Kidney (tissue), 13 donors: ENCODE measurements at regions not wholly inside any gene's neighbourhood (a gene's known extent, or its start where the extent isn't known, plus 50 kb on each side); places are given as distances from the start of the nearest gene placed in this dataset.
"Not testable (repeated sequence)": the region's sequence is repeated elsewhere in the genome, so short reads cannot be mapped to it uniquely, and the experiment has no call there.

Experiments used
- DNase-seq, 5 donors: peaks; one replicate each; pipeline ENCODE4 v3.0.0-alpha.2; 2013 to 2020
- FAIRE-seq: peaks from 2 replicates; lab custom pipeline; 2012; peaks lifted over from hg19 to GRCh38; lab: Jason Lieb, UNC
- H3K27ac ChIP-seq, 2 donors: one replicate each; pipeline ENCODE4 v1.7.0; 2013; ENCODE audit warnings: low read depth in 2 of 2, low read length in 2 of 2, inconsistent platforms in 1 of 2
- H3K27me3 ChIP-seq: one replicate; pipeline ENCODE4 v1.7.1; 2013; ENCODE audit warnings: low read length, inconsistent platforms; ENCODE audit not compliant: control insufficient read depth, insufficient read depth
- H3K36me3 ChIP-seq, 3 donors: one replicate each; pipeline versions ENCODE4 v1.7.0 to v1.7.1; 2013; ENCODE audit warnings: low read length in 3 of 3, control low read depth in 1 of 3, inconsistent platforms in 1 of 3; ENCODE audit not compliant: insufficient read depth in 3 of 3, control insufficient read depth in 2 of 3
- H3K4me1 ChIP-seq, 3 donors: one replicate each; pipeline versions ENCODE4 v1.7.0 to v1.7.1; 2013; ENCODE audit warnings: low read length in 3 of 3, inconsistent platforms in 1 of 3, low read depth in 1 of 3; ENCODE audit not compliant: control insufficient read depth in 2 of 3, insufficient read depth in 2 of 3
- H3K4me3 ChIP-seq, 3 donors: one replicate each; pipeline versions ENCODE4 v1.7.0 to v1.8.1; 2013; ENCODE audit warnings: low read length in 3 of 3, control low read depth in 1 of 3, inconsistent platforms in 1 of 3
- H3K9ac ChIP-seq, 3 donors: one replicate each; pipeline versions ENCODE4 v1.7.0 to v1.7.1; 2013; ENCODE audit warnings: low read length in 3 of 3, control low read depth in 1 of 3, inconsistent platforms in 1 of 3
- H3K9me3 ChIP-seq, 3 donors: one replicate each; pipeline versions ENCODE4 v1.7.0 to v1.7.1; 2013; ENCODE audit warnings: low read length in 3 of 3, control low read depth in 1 of 3, inconsistent platforms in 1 of 3; ENCODE audit not compliant: control insufficient read depth in 2 of 3, insufficient read depth in 1 of 3
- intact Hi-C: fragments of 100-400 bp; cut with DNase I; formaldehyde crosslinking; loops from one replicate; pipeline ENCODE4 v1.11.1; 2022
- TF ChIP-seq, protein P1 (sequence below): IDR thresholded peaks from 3 replicates; pipeline ENCODE4 v1.5.1; 2012; ENCODE audit warnings: mild to moderate bottlenecking, moderate library complexity, borderline replicate concordance; ENCODE audit not compliant: insufficient read depth; ENCODE audit errors: extremely low read depth
- donor health status: control.
- donor health status: control.
- donor health status: control.
- donor health status: control.
- donor health status: control.
- donor health status: DM: yes; HTN: yes; CAD: no.
- donor health status: Normal renal cell carcinoma (clear cell type).

DNA sequence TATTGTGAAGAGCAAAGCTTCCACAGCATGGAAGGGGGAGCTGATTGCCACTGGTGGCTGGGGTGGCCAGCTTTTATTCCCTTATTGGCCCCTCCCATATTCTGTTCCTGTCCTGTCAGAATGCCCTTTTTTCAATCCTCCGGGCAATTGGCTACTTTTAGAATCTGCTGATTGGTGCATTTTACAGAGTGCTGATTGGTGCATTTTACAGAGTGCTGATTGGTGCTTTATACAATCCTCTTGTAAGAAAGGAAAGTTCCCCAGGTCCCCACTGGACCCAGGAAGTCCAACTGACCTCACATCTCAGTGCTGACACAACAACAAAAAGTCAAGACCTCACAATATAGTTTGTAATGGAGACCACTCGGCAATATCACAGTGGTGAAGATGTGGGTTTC is 195.0 kb downstream of the SPATA31A6 start:
- FAIRE-seq (no peak), DNase-seq (no peak)
- no peaks in the 10 kb centered on the region for H3K27me3 ChIP-seq
- no peak overlapping the region for H3K27ac ChIP-seq
- H3K9me3 ChIP-seq, result no peaks in the 10 kb centered on the region
- H3K4me1 ChIP-seq, result no peaks in the 10 kb centered on the region
- no peaks in the 10 kb centered on the region for H3K36me3 ChIP-seq
- TF ChIP-seq, protein P1, sequence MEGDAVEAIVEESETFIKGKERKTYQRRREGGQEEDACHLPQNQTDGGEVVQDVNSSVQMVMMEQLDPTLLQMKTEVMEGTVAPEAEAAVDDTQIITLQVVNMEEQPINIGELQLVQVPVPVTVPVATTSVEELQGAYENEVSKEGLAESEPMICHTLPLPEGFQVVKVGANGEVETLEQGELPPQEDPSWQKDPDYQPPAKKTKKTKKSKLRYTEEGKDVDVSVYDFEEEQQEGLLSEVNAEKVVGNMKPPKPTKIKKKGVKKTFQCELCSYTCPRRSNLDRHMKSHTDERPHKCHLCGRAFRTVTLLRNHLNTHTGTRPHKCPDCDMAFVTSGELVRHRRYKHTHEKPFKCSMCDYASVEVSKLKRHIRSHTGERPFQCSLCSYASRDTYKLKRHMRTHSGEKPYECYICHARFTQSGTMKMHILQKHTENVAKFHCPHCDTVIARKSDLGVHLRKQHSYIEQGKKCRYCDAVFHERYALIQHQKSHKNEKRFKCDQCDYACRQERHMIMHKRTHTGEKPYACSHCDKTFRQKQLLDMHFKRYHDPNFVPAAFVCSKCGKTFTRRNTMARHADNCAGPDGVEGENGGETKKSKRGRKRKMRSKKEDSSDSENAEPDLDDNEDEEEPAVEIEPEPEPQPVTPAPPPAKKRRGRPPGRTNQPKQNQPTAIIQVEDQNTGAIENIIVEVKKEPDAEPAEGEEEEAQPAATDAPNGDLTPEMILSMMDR, result no peak
- H3K4me3 ChIP-seq, result no peak overlapping the region
- intact Hi-C loops, result no loop called here
- no peak overlapping the region for H3K9ac ChIP-seq

- intact Hi-C loops, H3K9ac ChIP-seq, H3K27ac ChIP-seq, H3K9me3 ChIP-seq, FAIRE-seq, H3K36me3 ChIP-seq, H3K27me3 ChIP-seq, H3K4me3 ChIP-seq, DNase-seq, H3K4me1 ChIP-seq: not testable (repeated sequence)
These were observed 196.1 kb downstream of the SPATA31A6 start for GRCh38 chr9:42379602-42380001.

- H3K9ac ChIP-seq, H3K9me3 ChIP-seq, intact Hi-C loops, H3K4me1 ChIP-seq, H3K27ac ChIP-seq, H3K36me3 ChIP-seq, H3K27me3 ChIP-seq, H3K4me3 ChIP-seq, FAIRE-seq, DNase-seq: not testable (repeated sequence)
These were observed 201.1 kb downstream of the SPATA31A6 start for GRCh38 chr9:42384585-42384984.

DNA sequence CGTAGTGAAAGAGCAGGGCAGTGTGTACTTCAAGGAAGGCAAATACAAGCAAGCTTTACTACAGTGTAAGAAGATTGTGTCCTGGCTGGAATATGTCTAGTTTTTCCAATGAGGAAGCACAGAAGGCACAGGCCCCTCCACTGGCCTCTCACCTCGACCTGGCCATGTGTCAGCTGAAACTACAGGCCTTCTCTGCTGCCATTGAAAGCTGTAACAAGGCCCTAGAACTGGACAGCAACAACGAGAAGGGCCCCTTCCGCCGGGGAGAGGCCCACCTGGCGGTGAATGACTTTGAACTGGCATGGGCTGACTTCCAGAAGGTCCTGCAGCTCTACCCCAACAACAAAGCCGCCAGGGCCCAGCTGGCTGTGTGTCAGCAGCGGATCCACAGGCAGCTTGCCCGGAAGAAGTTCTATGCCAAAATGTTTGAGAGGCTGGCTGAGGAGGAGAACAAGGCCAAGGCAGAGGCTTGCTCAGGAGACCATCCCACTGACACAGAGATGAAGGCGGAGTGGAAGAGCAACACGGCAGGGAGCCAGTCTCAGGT is 202.2 kb downstream of the SPATA31A6 start:
- FAIRE-seq, H3K4me3 ChIP-seq, H3K27ac ChIP-seq, H3K9ac ChIP-seq, H3K36me3 ChIP-seq, H3K4me1 ChIP-seq, H3K27me3 ChIP-seq, intact Hi-C loops, H3K9me3 ChIP-seq, DNase-seq: not testable (repeated sequence)

DNA sequence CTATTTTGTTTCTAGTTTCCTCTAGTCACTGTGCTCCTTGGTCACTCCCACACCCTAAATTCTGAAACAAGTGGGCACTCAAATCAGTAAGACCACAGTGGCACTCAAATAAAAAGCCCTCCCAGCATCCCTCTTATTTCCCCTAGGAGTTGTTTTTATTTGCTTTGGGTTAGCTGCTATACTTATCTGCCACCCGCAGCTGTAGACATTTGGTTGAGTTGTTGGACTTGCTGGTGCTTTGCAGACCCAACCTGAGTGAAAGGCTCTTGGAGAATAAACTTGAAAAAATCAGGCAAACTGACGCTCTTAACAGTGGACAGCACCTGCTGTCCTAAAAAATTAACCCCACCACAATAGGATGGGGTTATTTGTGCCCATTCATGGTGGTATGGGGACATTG is 203.0 kb downstream of the SPATA31A6 start:
- no peak overlapping the region for H3K27ac ChIP-seq
- no peak overlapping the region for H3K4me3 ChIP-seq
- intact Hi-C loops, result no loop called here
- no peak for DNase-seq
- H3K27me3 ChIP-seq, result no peaks in the 10 kb centered on the region
- H3K9me3 ChIP-seq, result no peaks in the 10 kb centered on the region
- no peak overlapping the region for H3K9ac ChIP-seq
- H3K4me1 ChIP-seq, result no peaks in the 10 kb centered on the region
- TF ChIP-seq, protein P1, result no peak
- no peak for FAIRE-seq
- no peaks in the 10 kb centered on the region for H3K36me3 ChIP-seq
